GM18951 (cell line): ENCODE measurements at regions not wholly inside any gene's neighbourhood (a gene's known extent, or its start where the extent isn't known, plus 50 kb on each side); places are given as distances from the start of the nearest gene placed in this dataset.

Source experiments
- POLR2A ChIP-seq: IDR thresholded peaks from 4 replicates; pipeline ENCODE4 v1.6.1; 2011; ENCODE audit warnings: mild to moderate bottlenecking; ENCODE audit not compliant: insufficient read length, insufficient read depth; ENCODE audit errors: extremely low read depth
- in situ Hi-C: fragments of 300-500 bp; cut with MboI; formaldehyde crosslinking; loops from one replicate; pipeline ENCODE4 v1.12.0; 2022; ENCODE audit warnings: low sequenced_read_pairs, mixed read lengths, inconsistent platforms; ENCODE audit not compliant: unreplicated experiment

- no peak for TF ChIP-seq POLR2A
- in situ Hi-C loops: loop anchor here (25.0 kb wide), 2 partner anchors 347 to 497 kb away; partner anchors contain the start of gene COX7A2L
These were observed 182.6 kb upstream of the PKDCC start for GRCh38 chr2:41865263-41865662.

- in situ Hi-C loops: loop anchor here (25.0 kb wide), 2 partner anchors 345 to 495 kb away; partner anchors contain the start of gene COX7A2L
- no peak for TF ChIP-seq POLR2A
These were observed 180.3 kb upstream of the PKDCC start for GRCh38 chr2:41867553-41867952.

- in situ Hi-C loops: loop anchor here (5.0 to 25.0 kb wide), 3 partner anchors 218 to 493 kb away; partner anchors contain the start of gene COX7A2L
- TF ChIP-seq POLR2A: no peak
These were observed 178.1 kb upstream of the PKDCC start for GRCh38 chr2:41869542-41870264.

GRCh38 chr2:41870265-41870585 lies 177.6 kb upstream of the PKDCC start:
- in situ Hi-C loops: loop anchor here (5.0 to 25.0 kb wide), 3 partner anchors 217 to 492 kb away; partner anchors contain the start of gene COX7A2L
- no peak for TF ChIP-seq POLR2A

- in situ Hi-C loops: loop anchor here (5.0 to 25.0 kb wide), 3 partner anchors 216 to 491 kb away; partner anchors contain the start of gene COX7A2L
- no peak for TF ChIP-seq POLR2A
These were observed 176.7 kb upstream of the PKDCC start for GRCh38 chr2:41871080-41871479.

GRCh38 chr2:41872646-41873045 lies 175.2 kb upstream of the PKDCC start:
- in situ Hi-C loops: loop anchor here (5.0 to 25.0 kb wide), 3 partner anchors 215 to 490 kb away; partner anchors contain the start of gene COX7A2L

GRCh38 chr2:41873102-41874031 lies 174.5 kb upstream of the PKDCC start:
- in situ Hi-C loops: loop anchor here (5.0 to 25.0 kb wide), 3 partner anchors 214 to 489 kb away; partner anchors contain the start of gene COX7A2L
- no peak for TF ChIP-seq POLR2A

More at GRCh38 chr2:41872646-41873045, 175.2 kb upstream of the PKDCC start:
- TF ChIP-seq POLR2A: no peak

GRCh38 chr2:41877114-41877678 lies 170.6 kb upstream of the PKDCC start:
- in situ Hi-C loops: no loop called here
- TF ChIP-seq POLR2A: no peak

- no peak for TF ChIP-seq POLR2A
- in situ Hi-C loops: no loop called here
These were observed 169.8 kb upstream of the PKDCC start for GRCh38 chr2:41878056-41878455.

GRCh38 chr2:41878716-41879234 lies 169.0 kb upstream of the PKDCC start:
- no peak for TF ChIP-seq POLR2A
- in situ Hi-C loops: no loop called here

- in situ Hi-C loops: no loop called here
These were observed 168.4 kb upstream of the PKDCC start for GRCh38 chr2:41879235-41879916.

GRCh38 chr2:41880561-41881243 lies 167.1 kb upstream of the PKDCC start:
- no peak for TF ChIP-seq POLR2A
- in situ Hi-C loops: no loop called here

More at GRCh38 chr2:41879235-41879916, 168.4 kb upstream of the PKDCC start:
- no peak for TF ChIP-seq POLR2A
